ENCODE measurements at regions not wholly inside any gene's neighbourhood (a gene's known extent, or its start where the extent isn't known, plus 50 kb on each side); places are given as distances from the start of the nearest gene placed in this dataset.

DNA sequence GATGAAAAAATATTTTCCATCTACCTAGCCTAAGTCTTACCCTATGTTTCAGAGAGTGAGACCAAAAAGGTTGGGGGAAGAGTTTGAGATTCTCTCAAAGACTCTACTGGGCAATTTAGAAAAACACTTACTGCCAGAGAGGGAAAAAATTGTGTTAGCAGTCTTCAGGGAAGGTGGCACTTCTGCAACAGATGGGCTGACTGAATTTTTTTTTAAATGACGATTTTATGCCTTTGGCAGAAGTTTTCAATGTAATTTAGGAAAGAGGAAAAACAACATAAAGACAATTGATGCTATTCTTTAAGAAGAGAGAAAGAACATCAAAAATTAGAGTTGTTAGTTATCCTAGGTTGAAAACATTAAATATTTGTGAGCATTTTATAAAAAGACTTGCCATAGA is 1894.5 kb upstream of the PIK3C3 start:
- TF ChIP-seq, protein P1, sequence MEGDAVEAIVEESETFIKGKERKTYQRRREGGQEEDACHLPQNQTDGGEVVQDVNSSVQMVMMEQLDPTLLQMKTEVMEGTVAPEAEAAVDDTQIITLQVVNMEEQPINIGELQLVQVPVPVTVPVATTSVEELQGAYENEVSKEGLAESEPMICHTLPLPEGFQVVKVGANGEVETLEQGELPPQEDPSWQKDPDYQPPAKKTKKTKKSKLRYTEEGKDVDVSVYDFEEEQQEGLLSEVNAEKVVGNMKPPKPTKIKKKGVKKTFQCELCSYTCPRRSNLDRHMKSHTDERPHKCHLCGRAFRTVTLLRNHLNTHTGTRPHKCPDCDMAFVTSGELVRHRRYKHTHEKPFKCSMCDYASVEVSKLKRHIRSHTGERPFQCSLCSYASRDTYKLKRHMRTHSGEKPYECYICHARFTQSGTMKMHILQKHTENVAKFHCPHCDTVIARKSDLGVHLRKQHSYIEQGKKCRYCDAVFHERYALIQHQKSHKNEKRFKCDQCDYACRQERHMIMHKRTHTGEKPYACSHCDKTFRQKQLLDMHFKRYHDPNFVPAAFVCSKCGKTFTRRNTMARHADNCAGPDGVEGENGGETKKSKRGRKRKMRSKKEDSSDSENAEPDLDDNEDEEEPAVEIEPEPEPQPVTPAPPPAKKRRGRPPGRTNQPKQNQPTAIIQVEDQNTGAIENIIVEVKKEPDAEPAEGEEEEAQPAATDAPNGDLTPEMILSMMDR (conservative IDR thresholded peaks at IDR 0.05 in 1 of 2, IDR thresholded peaks at IDR 0.05 in 1 of 2; ENCODE audit: extremely low read depth in 1 of 2, insufficient read depth in 1 of 2, low read depth in 1 of 2, low read length in 2 of 2): no peak
- TF ChIP-seq EZH2 (IDR thresholded peaks at IDR 0.05; ENCODE audit: borderline replicate concordance, low read length): no peak
